ENCODE measurements at regions not wholly inside any gene's neighbourhood (a gene's known extent, or its start where the extent isn't known, plus 50 kb on each side); places are given as distances from the start of the nearest gene placed in this dataset.

- H3K4me3 ChIP-seq (IDR thresholded peaks at IDR 0.05; ENCODE audit: insufficient read depth, low read depth, low read length) = no peak overlapping the region
- no peaks in the 10 kb centered on the region for H3K36me3 ChIP-seq (ENCODE audit: insufficient read depth)
- H3K4me2 ChIP-seq = no peak overlapping the region
- no peak overlapping the region for H2AFZ ChIP-seq (ENCODE audit: low read depth)
- no peaks in the 10 kb centered on the region for H4K20me1 ChIP-seq (ENCODE audit: insufficient read depth)
- H3K79me2 ChIP-seq (ENCODE audit: insufficient read depth, low read depth) = no peaks in the 10 kb centered on the region
- no peak for TF ChIP-seq CTCF (conservative IDR thresholded peaks at IDR 0.05; ENCODE audit: low read depth, low read length)
- H3K27me3 ChIP-seq (ENCODE audit: insufficient read depth, low read depth) = no peaks in the 10 kb centered on the region
- no peak overlapping the region for H3K9ac ChIP-seq
- H3K4me1 ChIP-seq (ENCODE audit: low read depth, poor library complexity, severe bottlenecking) = no peaks in the 10 kb centered on the region
- H3K27ac ChIP-seq = no peak overlapping the region
Measured at GRCh38 chr4:56267558-56267957, 119.7 kb downstream of the AASDH start.

- no peak for TF ChIP-seq CTCF (conservative IDR thresholded peaks at IDR 0.05; ENCODE audit: low read depth, low read length)
- Histone ChIP-seq H3K79me2 (ENCODE audit: insufficient read depth, low read depth) (no peaks in the 10 kb centered on the region), H3K27ac (no peak overlapping the region), H2AFZ (ENCODE audit: low read depth) (no peak overlapping the region), H3K27me3 (ENCODE audit: insufficient read depth, low read depth) (no peaks in the 10 kb centered on the region), H3K4me3 (IDR thresholded peaks at IDR 0.05; ENCODE audit: insufficient read depth, low read depth, low read length) (no peak overlapping the region), H4K20me1 (ENCODE audit: insufficient read depth) (no peaks in the 10 kb centered on the region), H3K4me1 (ENCODE audit: low read depth, poor library complexity, severe bottlenecking) (no peaks in the 10 kb centered on the region), H3K4me2 (no peak overlapping the region), H3K36me3 (ENCODE audit: insufficient read depth) (no peaks in the 10 kb centered on the region), H3K9ac (no peak overlapping the region)
Measured at GRCh38 chr4:56264873-56265272, 122.4 kb downstream of the AASDH start.

GRCh38 chr4:56261027-56261426 lies 126.3 kb downstream of the AASDH start:
- no peak overlapping the region for H3K4me2 ChIP-seq
- H3K79me2 ChIP-seq (ENCODE audit: insufficient read depth, low read depth) = no peaks in the 10 kb centered on the region
- no peak overlapping the region for H2AFZ ChIP-seq (ENCODE audit: low read depth)
- no peaks in the 10 kb centered on the region for H3K4me1 ChIP-seq (ENCODE audit: low read depth, poor library complexity, severe bottlenecking)
- H3K36me3 ChIP-seq (ENCODE audit: insufficient read depth) = no peaks in the 10 kb centered on the region
- no peak overlapping the region for H3K4me3 ChIP-seq (IDR thresholded peaks at IDR 0.05; ENCODE audit: insufficient read depth, low read depth, low read length)
- no peaks in the 10 kb centered on the region for H3K27me3 ChIP-seq (ENCODE audit: insufficient read depth, low read depth)
- no peak for TF ChIP-seq CTCF (conservative IDR thresholded peaks at IDR 0.05; ENCODE audit: low read depth, low read length)
- H3K9ac ChIP-seq = no peak overlapping the region
- no peaks in the 10 kb centered on the region for H4K20me1 ChIP-seq (ENCODE audit: insufficient read depth)
- H3K27ac ChIP-seq = no peak overlapping the region

GRCh38 chr4:56260320-56260719 lies 127.0 kb downstream of the AASDH start:
- no peak overlapping the region for H3K4me3 ChIP-seq (IDR thresholded peaks at IDR 0.05; ENCODE audit: insufficient read depth, low read depth, low read length)
- H3K36me3 ChIP-seq (ENCODE audit: insufficient read depth) = no peaks in the 10 kb centered on the region
- no peaks in the 10 kb centered on the region for H3K27me3 ChIP-seq (ENCODE audit: insufficient read depth, low read depth)
- H4K20me1 ChIP-seq (ENCODE audit: insufficient read depth) = no peaks in the 10 kb centered on the region
- H3K4me1 ChIP-seq (ENCODE audit: low read depth, poor library complexity, severe bottlenecking) = no peaks in the 10 kb centered on the region
- H3K4me2 ChIP-seq = no peak overlapping the region
- TF ChIP-seq CTCF (conservative IDR thresholded peaks at IDR 0.05; ENCODE audit: low read depth, low read length) = no peak
- no peak overlapping the region for H2AFZ ChIP-seq (ENCODE audit: low read depth)
- H3K27ac ChIP-seq = no peak overlapping the region
- H3K79me2 ChIP-seq (ENCODE audit: insufficient read depth, low read depth) = no peaks in the 10 kb centered on the region
- H3K9ac ChIP-seq = no peak overlapping the region

- H2AFZ ChIP-seq (ENCODE audit: low read depth) = no peak overlapping the region
- no peaks in the 10 kb centered on the region for H3K4me1 ChIP-seq (ENCODE audit: low read depth, poor library complexity, severe bottlenecking)
- no peak for TF ChIP-seq CTCF (conservative IDR thresholded peaks at IDR 0.05; ENCODE audit: low read depth, low read length)
- H3K9ac ChIP-seq = no peak overlapping the region
- H3K27ac ChIP-seq = no peak overlapping the region
- no peaks in the 10 kb centered on the region for H3K27me3 ChIP-seq (ENCODE audit: insufficient read depth, low read depth)
- H3K79me2 ChIP-seq (ENCODE audit: insufficient read depth, low read depth) = no peaks in the 10 kb centered on the region
- no peak overlapping the region for H3K4me3 ChIP-seq (IDR thresholded peaks at IDR 0.05; ENCODE audit: insufficient read depth, low read depth, low read length)
- no peaks in the 10 kb centered on the region for H4K20me1 ChIP-seq (ENCODE audit: insufficient read depth)
- no peaks in the 10 kb centered on the region for H3K36me3 ChIP-seq (ENCODE audit: insufficient read depth)
- no peak overlapping the region for H3K4me2 ChIP-seq
Measured at GRCh38 chr4:56259655-56260054, 127.6 kb downstream of the AASDH start.

Data from KMS-11 (cell line).